ENCODE measurements at regions not wholly inside any gene's neighbourhood (a gene's known extent, or its start where the extent isn't known, plus 50 kb on each side); places are given as distances from the start of the nearest gene placed in this dataset.

- H3K9ac ChIP-seq (ENCODE audit: control insufficient read depth, extremely low read depth, insufficient read depth, low read length) = no peak overlapping the region
- H4K20me1 ChIP-seq (ENCODE audit: control insufficient read depth, extremely low read depth, insufficient read depth, low read length) = no peaks in the 10 kb centered on the region
- no peaks in the 10 kb centered on the region for H3K4me1 ChIP-seq (ENCODE audit: control insufficient read depth, extremely low read depth, insufficient read depth, low read length)
- no peak overlapping the region for H3K27ac ChIP-seq (ENCODE audit: control insufficient read depth, insufficient read depth, low read length)
- H3K4me3 ChIP-seq (ENCODE audit: control insufficient read depth in 2 of 3, extremely low read depth in 1 of 3, insufficient read depth in 2 of 3, low read depth in 1 of 3, low read length in 3 of 3) = no peak overlapping the region
- no peaks in the 10 kb centered on the region for H3K36me3 ChIP-seq (ENCODE audit: control insufficient read depth in 2 of 2, extremely low read depth in 1 of 2, insufficient read depth in 2 of 2, low read length in 2 of 2)
- H3K9me3 ChIP-seq (ENCODE audit: control insufficient read depth, low read depth, low read length) = no peaks in the 10 kb centered on the region
- dilution Hi-C loops (cut with MboI; ENCODE audit: extremely low pct_ligation_motif_present, low sequenced_read_pairs) = no loop called here
- DNase-seq (ENCODE audit: low read depth, low spot score) = no peak
- no peaks in the 10 kb centered on the region for H3K27me3 ChIP-seq (ENCODE audit: control insufficient read depth, extremely low read depth, insufficient read depth, low read length)
- peak overlapping the region; percentile 45 for H2AFZ ChIP-seq (ENCODE audit: control insufficient read depth, low read length)
- TF ChIP-seq CTCF (optimal IDR thresholded peaks at IDR 0.05 in 1 of 3, IDR thresholded peaks at IDR 0.05 in 1 of 3, conservative IDR thresholded peaks at IDR 0.05 in 1 of 3; ENCODE audit: extremely low read depth in 1 of 3, insufficient read depth in 2 of 3, low read length in 3 of 3) (no peak), EZH2 (IDR thresholded peaks at IDR 0.05; ENCODE audit: low read length) (no peak)
- no peaks in the 10 kb centered on the region for H3K79me2 ChIP-seq (ENCODE audit: control insufficient read depth, insufficient read depth, low read length)
- H3K4me2 ChIP-seq (ENCODE audit: control insufficient read depth, extremely low read depth, insufficient read depth, low read depth, low read length) = no peak overlapping the region
- H3K9me1 ChIP-seq (ENCODE audit: control insufficient read depth, extremely low read depth, insufficient read depth, low read length) = no peaks in the 10 kb centered on the region
- FAIRE-seq = peak; percentile 65
These were observed 1991.3 kb upstream of the C9orf72 start for GRCh38 chr9:29564564-29564963.

GRCh38 chr9:29575219-29575618 lies 2001.9 kb upstream of the C9orf72 start:
- Histone ChIP-seq H3K4me2 (ENCODE audit: control insufficient read depth, extremely low read depth, insufficient read depth, low read depth, low read length) (no peak overlapping the region), H3K9me1 (ENCODE audit: control insufficient read depth, extremely low read depth, insufficient read depth, low read length) (no peaks in the 10 kb centered on the region), H3K36me3 (ENCODE audit: control insufficient read depth in 2 of 2, extremely low read depth in 1 of 2, insufficient read depth in 2 of 2, low read length in 2 of 2) (no peaks in the 10 kb centered on the region), H3K9me3 (ENCODE audit: control insufficient read depth, low read depth, low read length) (no peaks in the 10 kb centered on the region), H3K27ac (ENCODE audit: control insufficient read depth, insufficient read depth, low read length) (no peak overlapping the region), H3K9ac (ENCODE audit: control insufficient read depth, extremely low read depth, insufficient read depth, low read length) (no peak overlapping the region), H3K79me2 (ENCODE audit: control insufficient read depth, insufficient read depth, low read length) (no peaks in the 10 kb centered on the region), H4K20me1 (ENCODE audit: control insufficient read depth, extremely low read depth, insufficient read depth, low read length) (no peaks in the 10 kb centered on the region), H3K4me3 (ENCODE audit: control insufficient read depth in 2 of 3, extremely low read depth in 1 of 3, insufficient read depth in 2 of 3, low read depth in 1 of 3, low read length in 3 of 3) (no peak overlapping the region), H3K4me1 (ENCODE audit: control insufficient read depth, extremely low read depth, insufficient read depth, low read length) (no peaks in the 10 kb centered on the region), H2AFZ (ENCODE audit: control insufficient read depth, low read length) (no peak overlapping the region), H3K27me3 (ENCODE audit: control insufficient read depth, extremely low read depth, insufficient read depth, low read length) (no peaks in the 10 kb centered on the region)
- TF ChIP-seq CTCF (optimal IDR thresholded peaks at IDR 0.05 in 1 of 3, IDR thresholded peaks at IDR 0.05 in 1 of 3, conservative IDR thresholded peaks at IDR 0.05 in 1 of 3; ENCODE audit: extremely low read depth in 1 of 3, insufficient read depth in 2 of 3, low read length in 3 of 3) (no peak), EZH2 (IDR thresholded peaks at IDR 0.05; ENCODE audit: low read length) (no peak)
- dilution Hi-C loops (cut with MboI; ENCODE audit: extremely low pct_ligation_motif_present, low sequenced_read_pairs) = no loop called here
- no peak for DNase-seq (ENCODE audit: low read depth, low spot score)
- FAIRE-seq = no peak

Measured in keratinocyte (primary cell).